Activated naive CD4-positive, alpha-beta T cell treated with anti-CD3 and anti-CD28 coated beads, Interleukin-2, amount 50 U/mL, for 16 hours (primary cell): ENCODE measurements at regions not wholly inside any gene's neighbourhood (a gene's known extent, or its start where the extent isn't known, plus 50 kb on each side); places are given as distances from the start of the nearest gene placed in this dataset.
"Not testable (repeated sequence)": the region's sequence is repeated elsewhere in the genome, so short reads cannot be mapped to it uniquely, and the experiment has no call there.

ENCODE experiments used
- DNase-seq: peaks from one replicate; pipeline ENCODE4 v3.0.0-alpha.2; 2020

- no peak for DNase-seq
Measured at GRCh38 chr10:124206616-124207015, 113.2 kb upstream of the CHST15 start.

- no peak for DNase-seq
Measured at GRCh38 chr10:124205432-124205831, 112.0 kb upstream of the CHST15 start.

- DNase-seq: no peak
Measured at GRCh38 chr10:124204726-124205125, 111.3 kb upstream of the CHST15 start.

GRCh38 chr10:124200011-124200410, 106.6 kb upstream of the CHST15 start:
- DNase-seq: no peak

DNA sequence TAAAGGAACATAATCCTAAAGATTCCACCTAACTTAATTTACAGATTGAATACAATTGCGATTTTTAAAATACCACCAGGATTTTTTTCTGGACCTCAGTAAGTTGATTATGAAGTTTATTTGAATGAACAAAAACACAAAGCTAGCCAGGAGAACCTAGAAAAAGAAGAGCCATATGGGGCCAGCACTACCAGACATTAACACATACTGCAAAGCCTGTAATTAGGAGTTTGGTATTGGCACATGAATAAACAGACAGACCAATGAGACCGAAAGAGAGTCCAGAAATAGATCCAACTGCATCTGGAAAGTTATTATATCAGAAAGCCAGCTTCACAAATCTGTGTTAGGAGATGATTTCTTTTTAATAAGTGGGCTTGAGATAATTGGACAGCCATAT, 105.5 kb upstream of the CHST15 start:
- no peak for DNase-seq

DNA sequence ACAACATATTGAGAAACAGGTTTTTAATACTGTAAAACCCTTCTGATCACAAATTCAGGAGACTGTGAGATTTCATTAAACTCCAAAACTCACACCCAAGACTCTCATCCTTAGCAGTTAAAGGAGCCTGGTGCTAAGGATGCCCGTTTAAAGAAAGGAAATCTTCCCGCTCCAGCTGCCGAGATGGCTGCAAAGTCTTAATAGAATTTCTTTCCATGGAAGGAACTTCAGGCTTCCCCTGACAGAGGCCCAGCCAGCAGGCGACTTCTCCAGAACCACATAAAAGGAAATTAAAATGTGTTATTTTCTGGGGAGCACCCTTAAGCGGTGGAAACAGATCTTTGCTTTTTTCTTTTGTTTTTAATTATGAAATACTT, 104.7 kb upstream of the CHST15 start:
- no peak for DNase-seq

GRCh38 chr10:124197371-124198124, 104.2 kb upstream of the CHST15 start:
- no peak for DNase-seq

- no peak for DNase-seq
Measured at GRCh38 chr10:124196659-124197058, 103.3 kb upstream of the CHST15 start.

- DNase-seq: no peak
Measured at GRCh38 chr10:124194199-124194824, 100.9 kb upstream of the CHST15 start.

- no peak for DNase-seq
Measured at GRCh38 chr10:124193309-124193696, 99.9 kb upstream of the CHST15 start.

- DNase-seq: not testable (repeated sequence)
Measured at GRCh38 chr10:124192664-124193308, 99.4 kb upstream of the CHST15 start.

DNA sequence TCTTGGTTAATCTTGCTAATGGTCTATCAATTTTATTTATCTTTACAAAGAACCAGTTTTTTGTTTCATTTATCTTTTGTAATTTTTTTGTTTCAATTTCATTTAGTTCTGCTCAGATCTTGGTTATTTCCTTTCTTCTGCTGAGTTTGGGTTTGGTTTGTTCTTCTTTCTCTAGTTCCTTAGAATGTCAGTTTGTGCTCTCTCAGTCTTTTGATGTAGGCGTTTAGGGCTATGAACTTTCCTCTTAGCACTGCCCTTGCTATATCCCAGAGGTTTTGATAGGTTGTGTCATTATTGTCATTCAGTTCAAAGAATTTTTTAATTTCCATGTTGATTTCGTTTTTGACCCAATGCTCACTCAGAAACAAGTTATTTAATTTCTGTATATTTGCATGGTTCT, 97.1 kb upstream of the CHST15 start:
- not testable (repeated sequence) for DNase-seq

GRCh38 chr10:124186956-124187355, 93.6 kb upstream of the CHST15 start:
- DNase-seq: no peak

DNA sequence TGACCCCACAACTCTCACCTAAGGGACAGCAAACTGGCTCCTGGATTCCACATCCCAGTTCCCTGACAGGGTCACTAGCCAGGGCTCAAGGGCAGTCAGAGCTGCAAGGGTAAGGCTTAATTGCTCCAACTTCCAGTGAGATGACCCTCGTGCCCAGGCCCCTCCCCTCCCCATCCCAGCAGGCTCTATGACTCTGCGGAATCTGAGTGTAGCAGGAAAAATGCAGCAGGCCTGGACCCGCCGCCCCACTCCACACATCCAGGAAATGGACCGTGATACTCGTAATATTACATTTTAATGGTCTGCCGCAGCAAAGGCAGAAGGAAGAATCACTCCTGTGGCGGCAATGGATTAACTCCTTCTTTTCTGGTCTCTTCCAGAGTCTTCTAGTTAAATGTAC, 91.7 kb upstream of the CHST15 start:
- no peak for DNase-seq

- DNase-seq: no peak
Measured at GRCh38 chr10:124184208-124184830, 90.9 kb upstream of the CHST15 start.

DNA sequence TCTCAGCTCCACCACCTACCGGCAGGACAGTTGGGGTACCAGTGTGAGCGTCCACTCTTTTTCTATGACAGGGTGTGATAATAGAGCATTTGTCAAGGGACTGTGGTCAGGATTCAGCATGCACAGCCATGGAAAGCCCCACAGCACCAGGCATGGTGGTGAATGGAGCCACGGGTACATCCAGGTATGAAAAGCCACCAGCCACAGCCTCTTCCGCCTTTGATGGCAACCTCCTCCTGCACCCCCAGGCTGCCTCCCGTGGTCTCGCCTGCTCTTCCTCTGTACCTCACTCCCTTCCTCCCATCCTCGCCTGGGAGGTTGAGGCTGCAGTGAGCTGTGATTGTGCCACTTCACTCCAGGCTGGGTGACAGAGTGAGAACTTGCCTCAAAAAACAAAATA, 90.2 kb upstream of the CHST15 start:
- DNase-seq: no peak

DNA sequence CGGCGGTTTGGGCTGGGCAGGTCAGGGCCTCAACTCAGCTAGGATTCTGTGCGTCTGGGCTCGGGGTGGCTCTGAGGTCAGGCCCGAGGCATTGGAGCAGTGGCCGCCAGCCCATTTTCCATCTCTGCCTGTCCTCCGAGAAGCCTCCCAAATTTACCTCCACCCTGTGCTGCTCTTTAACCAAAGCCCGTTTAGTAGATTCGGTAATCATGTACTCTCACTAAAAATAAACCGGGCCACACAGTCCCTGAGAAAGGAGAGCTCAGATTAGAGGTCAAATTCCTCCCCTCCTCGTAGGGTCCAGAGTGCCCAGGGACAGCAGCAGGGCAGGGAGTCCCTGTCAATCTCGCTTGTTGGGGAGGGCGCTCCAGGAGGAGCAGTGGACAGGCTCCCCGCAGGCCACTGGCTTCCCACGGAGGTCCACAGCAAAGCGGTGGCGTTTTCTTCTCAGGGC, 88.7 kb upstream of the CHST15 start:
- no peak for DNase-seq

DNA sequence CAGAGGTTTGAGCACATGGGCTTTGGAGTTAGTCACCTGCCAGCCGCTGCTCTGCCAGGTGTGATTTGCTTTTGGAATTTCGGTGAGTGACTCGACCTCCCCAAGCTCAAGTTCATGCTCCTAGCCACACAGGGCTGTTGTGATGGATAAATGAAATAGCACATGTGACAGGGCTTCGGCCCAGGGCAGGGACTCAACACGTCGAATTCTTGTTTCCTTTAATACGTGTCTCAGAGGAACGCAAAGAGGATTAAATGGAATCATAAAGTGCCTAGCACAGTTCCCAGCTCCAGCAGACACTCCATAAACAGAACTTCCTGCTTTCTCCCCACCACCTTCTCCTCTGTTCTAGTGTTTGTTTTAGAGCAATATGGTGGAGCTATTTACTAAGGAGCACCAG, 88.3 kb upstream of the CHST15 start:
- no peak for DNase-seq

GRCh38 chr10:124180947-124181549, 87.7 kb upstream of the CHST15 start:
- no peak for DNase-seq

GRCh38 chr10:124180044-124180745, 86.8 kb upstream of the CHST15 start:
- DNase-seq: no peak

DNA sequence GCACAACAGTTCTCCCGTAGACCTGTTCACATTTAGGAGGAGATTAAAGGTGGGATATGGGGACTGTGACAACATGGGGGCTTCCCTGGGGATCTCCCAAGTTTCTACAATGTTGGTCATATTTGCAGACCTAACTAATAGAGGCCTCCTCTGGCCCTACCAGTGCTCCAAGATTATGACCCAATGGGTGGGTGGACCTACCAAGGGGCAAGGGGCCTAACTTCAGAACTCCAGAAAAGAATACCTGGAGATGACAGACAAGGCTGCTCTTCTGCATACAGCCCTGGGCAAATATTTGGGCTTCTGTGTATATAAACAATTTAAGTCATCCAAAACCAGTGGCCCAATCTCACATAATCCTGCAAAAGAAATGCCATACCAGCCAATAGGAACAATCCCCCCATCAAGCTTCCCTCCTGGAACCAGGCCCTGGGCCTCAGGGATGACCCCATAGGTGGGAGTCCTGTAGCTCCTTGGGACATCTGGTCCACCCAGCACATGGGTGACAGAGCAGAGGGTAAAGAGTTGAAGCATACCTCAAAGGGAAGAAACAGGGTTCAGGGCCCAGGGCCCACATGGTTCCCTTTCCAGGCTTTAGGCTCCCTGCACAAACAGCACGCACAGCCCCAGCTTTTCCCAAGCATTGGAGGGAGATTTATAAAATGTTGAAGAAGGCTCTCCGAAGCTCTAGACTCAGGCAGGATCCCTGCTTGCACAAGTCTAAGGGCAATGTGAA, 86.1 kb upstream of the CHST15 start:
- DNase-seq: no peak

DNA sequence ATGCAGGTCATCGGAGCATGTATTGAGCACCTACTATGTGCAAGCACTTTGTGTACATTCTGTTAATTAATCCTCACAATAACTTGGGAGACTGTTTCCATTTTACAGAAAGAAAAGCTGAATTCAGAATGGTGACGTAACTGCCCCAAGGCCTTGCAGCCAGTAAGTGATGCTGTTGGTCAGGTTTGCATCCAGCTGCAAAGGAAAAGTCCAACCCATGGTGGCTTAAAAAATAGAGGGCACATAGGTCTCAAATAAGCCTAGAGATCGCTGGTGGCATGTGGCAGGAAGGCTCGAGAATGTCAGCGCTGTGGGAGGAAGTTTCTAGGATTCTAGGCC, 83.8 kb upstream of the CHST15 start:
- no peak for DNase-seq
